Activated CD4-positive, alpha-beta T cell treated with anti-CD3 and anti-CD28 coated beads, Interleukin-2, amount 50 U/mL, for 4 hours (primary cell): ENCODE measurements at regions not wholly inside any gene's neighbourhood (a gene's known extent, or its start where the extent isn't known, plus 50 kb on each side); places are given as distances from the start of the nearest gene placed in this dataset.
"Not testable (repeated sequence)": the region's sequence is repeated elsewhere in the genome, so short reads cannot be mapped to it uniquely, and the experiment has no call there.

Experiments used
- DNase-seq, 2 experiments: peaks; one replicate each; pipeline ENCODE4 v3.0.0-alpha.2; 2020

GRCh38 chr12:88736031-88736430, 155.8 kb upstream of the KITLG start:
- DNase-seq: no peak

- DNase-seq: no peak
These were observed 152.7 kb upstream of the KITLG start for GRCh38 chr12:88733008-88733407.

GRCh38 chr12:88729196-88729595, 148.9 kb upstream of the KITLG start:
- DNase-seq: no peak

- no peak for DNase-seq
These were observed 146.8 kb upstream of the KITLG start for GRCh38 chr12:88726806-88727720.

DNA sequence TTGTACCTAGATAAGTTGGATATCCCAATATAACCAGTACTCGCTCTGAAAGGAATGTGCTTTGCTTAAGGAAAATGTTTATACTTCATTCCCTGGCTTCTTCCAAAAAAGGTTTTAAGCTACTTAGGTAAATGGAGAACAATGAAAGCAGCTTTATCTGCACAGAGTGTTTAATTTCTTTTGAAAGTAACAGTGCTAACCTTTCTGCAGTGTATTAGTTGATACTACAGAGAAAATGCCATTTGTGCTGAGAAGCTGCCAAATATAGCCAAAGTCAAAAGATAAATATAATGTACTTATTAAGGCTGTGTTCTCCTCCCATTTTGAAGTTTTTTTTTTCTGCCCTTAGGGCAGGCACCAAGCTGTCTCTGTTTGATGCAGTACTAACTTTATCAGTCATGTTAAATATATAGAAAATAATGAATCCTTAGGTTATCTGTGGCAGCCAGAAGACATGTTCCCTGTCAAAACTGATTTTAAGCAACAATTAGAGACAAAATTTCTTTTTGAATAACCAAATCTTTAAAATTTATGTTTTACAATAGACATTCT, 145.4 kb upstream of the KITLG start:
- DNase-seq: no peak

DNA sequence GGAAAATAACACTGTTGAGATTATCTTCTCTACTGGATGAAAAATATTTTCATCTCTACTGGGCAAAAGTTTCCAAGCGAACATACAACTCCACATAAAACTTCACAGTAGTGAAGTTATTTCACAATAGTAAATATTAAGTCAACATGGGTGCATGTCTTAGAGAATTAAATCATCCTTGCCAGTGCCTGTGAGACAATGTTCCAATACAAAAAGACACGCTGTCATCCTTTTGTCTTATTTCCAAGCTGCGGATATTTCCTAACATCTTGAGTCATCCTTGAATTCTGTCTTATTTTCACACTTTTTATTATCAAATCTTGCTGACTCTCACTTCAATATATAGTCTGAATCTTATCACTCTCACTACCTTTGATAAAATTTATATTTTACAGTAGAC, 142.9 kb upstream of the KITLG start:
- no peak for DNase-seq

- DNase-seq: no peak
These were observed 140.7 kb upstream of the KITLG start for GRCh38 chr12:88720785-88721650.

GRCh38 chr12:88720231-88720630, 140.0 kb upstream of the KITLG start:
- DNase-seq: no peak

DNA sequence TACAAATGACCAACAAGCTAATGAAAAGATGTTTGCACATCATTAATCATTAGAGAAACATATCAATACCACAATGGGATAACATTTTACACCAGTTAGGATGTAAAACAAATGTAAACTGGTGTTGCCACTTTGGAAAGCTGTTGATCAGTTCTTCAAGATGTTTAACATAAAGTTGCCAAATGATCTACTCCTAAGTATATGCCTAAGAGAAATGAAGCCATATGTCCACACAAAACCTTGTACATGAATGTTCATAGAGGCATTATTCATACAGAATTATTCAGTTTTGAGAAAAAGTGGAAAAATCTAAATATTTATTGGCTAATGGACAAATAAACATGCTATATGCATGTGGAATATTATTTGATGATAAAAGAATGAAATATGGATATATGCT, 136.9 kb upstream of the KITLG start:
- DNase-seq: no peak

- no peak for DNase-seq
These were observed 136.0 kb upstream of the KITLG start for GRCh38 chr12:88716240-88716639.

GRCh38 chr12:88715673-88716072, 135.4 kb upstream of the KITLG start:
- DNase-seq: no peak

GRCh38 chr12:88714263-88714882, 134.1 kb upstream of the KITLG start:
- DNase-seq: not testable (repeated sequence)

DNA sequence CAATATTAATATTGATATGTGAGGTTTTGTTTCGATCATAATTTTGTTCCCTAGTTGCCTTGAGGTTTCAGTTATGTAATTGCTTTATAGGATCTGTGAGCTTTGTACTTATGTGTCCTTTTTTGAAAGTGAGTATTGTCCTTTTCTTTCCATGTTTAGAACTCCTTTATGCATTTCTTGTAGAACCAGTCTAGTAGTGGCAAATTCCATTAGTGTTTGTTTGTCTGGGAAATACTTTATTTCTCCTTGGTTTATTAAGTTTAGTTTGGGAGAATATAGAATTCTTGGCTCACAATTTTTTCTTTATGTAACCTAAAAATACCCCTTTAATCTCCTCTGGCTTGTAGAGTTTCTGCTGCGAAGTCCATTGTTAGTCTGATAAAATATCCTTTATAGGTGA, 127.5 kb upstream of the KITLG start:
- no peak for DNase-seq

DNA sequence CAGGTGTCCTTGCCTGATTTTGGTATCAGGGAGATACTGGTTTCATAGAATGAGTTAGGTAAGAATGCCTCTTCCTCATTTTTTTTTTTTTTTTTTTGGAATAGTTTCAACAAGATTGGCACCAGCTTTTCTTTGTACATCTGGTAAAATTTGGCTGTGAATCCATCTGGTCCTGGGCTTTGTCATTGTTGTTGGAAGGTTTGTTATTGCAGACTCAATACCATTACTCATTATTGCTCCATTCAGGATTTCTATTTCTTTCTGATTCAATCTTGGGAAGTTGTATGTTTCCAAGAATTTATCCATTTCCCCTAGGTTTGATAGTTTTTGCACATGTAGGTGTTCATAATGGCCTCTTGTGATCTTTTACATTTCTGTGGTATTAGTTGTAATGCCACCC, 126.0 kb upstream of the KITLG start:
- no peak for DNase-seq

- no peak for DNase-seq
These were observed 123.5 kb upstream of the KITLG start for GRCh38 chr12:88703790-88704189.

DNA sequence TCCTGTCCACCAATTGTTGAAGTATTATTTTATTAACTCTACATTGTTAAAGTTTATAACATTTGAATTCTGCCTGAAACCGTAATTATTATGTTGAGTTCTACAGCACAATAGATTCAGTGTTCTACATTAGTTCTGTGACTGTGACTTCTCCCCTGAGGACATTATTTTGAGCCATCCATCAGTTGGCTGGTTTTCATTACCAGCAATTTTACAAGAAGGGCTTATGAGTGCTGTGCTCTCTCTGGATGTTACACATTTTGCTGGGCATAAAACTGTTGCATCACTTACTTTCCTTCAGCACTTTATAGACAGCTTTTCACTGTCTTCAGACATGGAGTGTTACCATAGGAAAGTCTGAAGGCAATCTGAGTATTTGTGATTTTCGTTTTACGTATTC, 118.2 kb upstream of the KITLG start:
- no peak for DNase-seq

GRCh38 chr12:88693837-88694445, 113.7 kb upstream of the KITLG start:
- DNase-seq: no peak

GRCh38 chr12:88691811-88692210, 111.5 kb upstream of the KITLG start:
- DNase-seq: no peak

DNA sequence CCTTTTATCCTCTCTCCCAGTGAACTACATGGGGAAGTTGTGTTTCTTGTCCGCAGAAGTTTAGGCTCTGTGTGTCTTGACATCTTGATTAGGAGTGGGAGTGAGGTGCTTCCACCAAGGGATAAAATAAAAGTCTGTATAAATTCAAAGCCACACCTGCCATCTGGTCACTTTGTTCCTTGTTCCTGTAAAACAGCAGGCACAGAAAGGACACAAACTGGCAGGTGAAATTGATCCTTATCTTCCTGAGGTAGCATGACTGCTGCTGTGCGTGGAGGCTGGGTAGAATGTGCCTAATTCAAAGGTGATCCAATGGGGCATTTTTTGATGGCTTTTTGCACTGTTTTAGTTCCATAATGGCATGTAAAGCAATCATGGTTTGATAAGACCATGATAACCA, 104.3 kb upstream of the KITLG start:
- no peak for DNase-seq

GRCh38 chr12:88684170-88684569, 103.9 kb upstream of the KITLG start:
- DNase-seq: no peak

GRCh38 chr12:88683628-88684027, 103.4 kb upstream of the KITLG start:
- no peak for DNase-seq

- no peak for DNase-seq
These were observed 101.0 kb upstream of the KITLG start for GRCh38 chr12:88681271-88681670.

- DNase-seq: no peak
These were observed 97.2 kb upstream of the KITLG start for GRCh38 chr12:88677464-88677863.
